ENCODE measurements at regions not wholly inside any gene's neighbourhood (a gene's known extent, or its start where the extent isn't known, plus 50 kb on each side); places are given as distances from the start of the nearest gene placed in this dataset.

GRCh38 chr5:119829341-119829740 lies 200.0 kb downstream of the FAM170A start:
- TF ChIP-seq POLR2A (IDR thresholded peaks at IDR 0.05) (no peak), CTCF (IDR thresholded peaks at IDR 0.05) (no peak), POLR2AphosphoS5 (IDR thresholded peaks at IDR 0.05) (no peak), EP300 (IDR thresholded peaks at IDR 0.05) (no peak)
